ENCODE measurements at regions not wholly inside any gene's neighbourhood (a gene's known extent, or its start where the extent isn't known, plus 50 kb on each side); places are given as distances from the start of the nearest gene placed in this dataset.

DNA sequence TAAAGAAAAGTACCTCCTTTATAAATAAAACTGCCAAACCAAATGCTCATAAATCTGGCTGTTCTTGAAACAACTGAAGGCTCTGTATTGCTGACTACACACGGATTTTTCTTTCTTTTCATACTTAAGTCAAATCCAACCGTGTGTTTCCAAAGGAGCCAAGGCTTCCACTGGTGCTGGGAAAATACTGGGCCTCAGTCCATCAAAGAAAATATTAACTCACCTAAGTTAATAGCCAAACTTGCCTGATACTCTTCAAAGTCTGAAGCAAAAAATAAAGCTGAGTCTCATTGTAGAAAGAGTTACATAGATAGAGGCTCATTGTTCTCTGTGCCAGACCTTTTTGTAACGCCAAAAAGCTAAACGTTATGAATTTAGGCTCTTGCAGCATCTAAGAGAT is 350.4 kb upstream of the CDH9 start:
- Mint-ChIP-seq H3K4me1 (no peaks in the 10 kb centered on the region), H3K36me3 (no peaks in the 10 kb centered on the region), H3K27ac (no peak overlapping the region), H3K27me3 (no peaks in the 10 kb centered on the region), H3K9me3 (peaks cover 4% of the 10 kb centered on the region), H3K4me3 (no peak overlapping the region)
- ATAC-seq (ENCODE audit: low read depth): no peak
- no peak for DNase-seq
- POLR2A ChIA-PET: no interaction called here

DNA sequence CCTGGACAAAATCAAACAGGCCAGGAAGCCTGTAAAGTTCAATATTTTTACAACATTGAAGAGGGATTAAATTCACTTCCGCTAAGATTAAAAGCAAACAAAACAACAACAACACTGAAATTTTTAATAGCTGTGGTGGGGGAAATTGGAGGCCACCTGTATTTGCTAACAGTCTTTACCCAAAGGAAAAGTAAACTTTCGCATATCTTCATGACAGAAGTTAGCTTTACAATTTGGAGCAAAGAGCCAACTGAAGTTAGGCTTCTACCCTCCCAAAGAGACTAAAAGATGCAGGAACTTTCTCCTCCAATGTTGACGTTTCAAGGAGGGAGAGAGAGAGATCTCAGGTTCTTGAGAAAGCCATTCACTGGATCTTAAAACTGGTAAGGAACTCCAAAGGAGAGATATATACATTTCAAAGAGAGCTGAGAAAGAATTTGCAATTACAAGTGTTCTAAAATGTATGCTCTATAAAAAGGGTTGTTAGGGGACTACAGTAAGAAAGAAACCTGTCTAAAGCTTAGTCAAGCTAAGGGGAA is 349.2 kb upstream of the CDH9 start:
- H3K9me3 Mint-ChIP-seq: peaks cover 4% of the 10 kb centered on the region
- H3K4me3 Mint-ChIP-seq: no peak overlapping the region
- H3K27me3 Mint-ChIP-seq: no peaks in the 10 kb centered on the region
- H3K4me1 Mint-ChIP-seq: no peaks in the 10 kb centered on the region
- POLR2A ChIA-PET: no interaction called here
- H3K36me3 Mint-ChIP-seq: no peaks in the 10 kb centered on the region
- H3K27ac Mint-ChIP-seq: no peak overlapping the region
- DNase-seq (no peak), ATAC-seq (ENCODE audit: low read depth) (no peak)

DNA sequence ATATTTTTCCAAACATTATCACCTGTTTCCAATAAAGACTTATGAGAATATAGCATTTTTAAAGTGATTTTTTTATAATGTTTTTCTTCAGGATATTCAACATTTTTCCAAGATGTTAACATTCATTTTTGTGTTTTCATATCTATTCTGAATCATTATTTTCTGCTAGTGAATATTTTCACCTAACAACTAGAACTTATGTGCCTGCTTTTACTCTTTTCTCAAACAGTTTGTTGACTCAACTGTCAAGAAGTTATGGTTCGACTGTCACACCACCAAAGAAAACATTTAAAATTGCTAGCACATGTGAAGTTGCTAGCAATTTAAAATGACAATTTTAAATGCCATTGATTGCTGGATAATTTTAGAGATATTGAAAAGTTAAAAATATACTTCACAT is 343.3 kb upstream of the CDH9 start:
- DNase-seq: no peak
- POLR2A ChIA-PET: no interaction called here
- H3K9me3 Mint-ChIP-seq: peaks cover 6% of the 10 kb centered on the region
- H3K27me3 Mint-ChIP-seq: no peaks in the 10 kb centered on the region
- H3K4me1 Mint-ChIP-seq: no peaks in the 10 kb centered on the region
- H3K36me3 Mint-ChIP-seq: no peaks in the 10 kb centered on the region
- no peak overlapping the region for H3K27ac Mint-ChIP-seq
- no peak for ATAC-seq (ENCODE audit: low read depth)
- no peak overlapping the region for H3K4me3 Mint-ChIP-seq

DNA sequence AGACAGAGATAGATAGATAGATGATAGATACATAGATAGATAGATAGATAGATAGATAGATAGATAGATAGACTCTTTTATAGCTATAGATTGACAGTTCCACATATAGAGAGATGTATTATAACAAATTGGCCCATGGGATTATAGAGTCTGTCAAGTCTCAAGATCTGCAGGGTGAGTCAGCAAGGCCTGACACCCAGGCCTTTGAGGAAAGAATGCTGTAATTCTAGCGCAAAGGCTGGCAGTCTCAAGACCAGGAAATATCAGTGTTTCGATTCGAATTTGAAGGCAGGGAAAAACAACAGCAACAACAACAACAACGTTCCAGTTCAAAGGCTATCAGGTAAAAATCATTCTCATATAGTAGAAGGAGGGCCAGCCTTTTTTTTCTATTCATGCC is 339.2 kb upstream of the CDH9 start:
- ATAC-seq (ENCODE audit: low read depth) (no peak), DNase-seq (no peak)
- no peak overlapping the region for H3K27ac Mint-ChIP-seq
- H3K9me3 Mint-ChIP-seq: peaks cover 9% of the 10 kb centered on the region
- POLR2A ChIA-PET: no interaction called here
- H3K4me1 Mint-ChIP-seq: no peaks in the 10 kb centered on the region
- H3K4me3 Mint-ChIP-seq: no peak overlapping the region
- H3K36me3 Mint-ChIP-seq: no peaks in the 10 kb centered on the region
- H3K27me3 Mint-ChIP-seq: no peaks in the 10 kb centered on the region

DNA sequence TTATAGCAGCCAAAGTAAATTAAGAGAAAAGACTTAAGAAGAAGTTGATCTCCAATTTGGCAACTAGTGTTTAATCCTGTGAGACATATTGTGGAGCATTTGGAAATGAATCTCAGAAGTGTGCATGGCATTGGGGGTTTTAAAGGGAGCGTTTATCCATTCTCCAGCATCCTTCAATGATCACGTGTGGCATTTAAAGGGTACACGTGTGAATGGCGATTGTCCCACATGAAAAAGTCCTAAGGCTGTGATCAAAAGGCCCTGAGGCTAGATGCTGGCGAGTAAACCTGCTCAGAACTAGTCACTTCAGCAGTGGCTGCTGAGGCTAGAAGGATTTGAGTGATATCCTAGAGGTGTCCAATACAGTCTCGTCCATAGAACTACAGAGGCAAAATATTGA is 315.6 kb upstream of the CDH9 start:
- ATAC-seq (ENCODE audit: low read depth): no peak
- H3K4me1 Mint-ChIP-seq: no peaks in the 10 kb centered on the region
- H3K27ac Mint-ChIP-seq: no peak overlapping the region
- no peak for DNase-seq
- H3K4me3 Mint-ChIP-seq: no peak overlapping the region
- no peaks in the 10 kb centered on the region for H3K36me3 Mint-ChIP-seq
- no peaks in the 10 kb centered on the region for H3K27me3 Mint-ChIP-seq
- H3K9me3 Mint-ChIP-seq: peaks cover 5% of the 10 kb centered on the region
- POLR2A ChIA-PET: no interaction called here

DNA sequence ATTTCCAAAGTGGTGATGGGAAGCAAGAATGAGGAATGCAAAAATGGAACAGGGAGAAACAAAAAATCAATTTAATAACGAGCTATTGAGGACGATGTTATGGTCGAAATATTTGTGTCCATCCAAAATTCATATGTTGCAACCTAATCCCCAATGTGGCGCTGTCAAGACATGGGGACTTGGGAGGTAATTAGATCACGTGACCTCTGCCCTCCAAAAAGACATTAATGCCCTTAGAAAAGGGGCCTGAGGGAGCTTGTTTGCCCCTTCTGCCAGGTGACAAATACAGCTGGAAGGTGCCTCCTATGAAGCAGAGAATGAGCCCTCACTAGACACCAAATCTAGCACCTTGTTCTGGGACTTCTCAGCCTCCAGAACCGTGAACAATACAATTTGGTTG is 315.2 kb upstream of the CDH9 start:
- H3K4me3 Mint-ChIP-seq: no peak overlapping the region
- H3K27me3 Mint-ChIP-seq: no peaks in the 10 kb centered on the region
- H3K4me1 Mint-ChIP-seq: no peaks in the 10 kb centered on the region
- no peak for ATAC-seq (ENCODE audit: low read depth)
- H3K9me3 Mint-ChIP-seq: peaks cover 5% of the 10 kb centered on the region
- no peak overlapping the region for H3K27ac Mint-ChIP-seq
- DNase-seq: no peak
- POLR2A ChIA-PET: no interaction called here
- H3K36me3 Mint-ChIP-seq: no peaks in the 10 kb centered on the region

DNA sequence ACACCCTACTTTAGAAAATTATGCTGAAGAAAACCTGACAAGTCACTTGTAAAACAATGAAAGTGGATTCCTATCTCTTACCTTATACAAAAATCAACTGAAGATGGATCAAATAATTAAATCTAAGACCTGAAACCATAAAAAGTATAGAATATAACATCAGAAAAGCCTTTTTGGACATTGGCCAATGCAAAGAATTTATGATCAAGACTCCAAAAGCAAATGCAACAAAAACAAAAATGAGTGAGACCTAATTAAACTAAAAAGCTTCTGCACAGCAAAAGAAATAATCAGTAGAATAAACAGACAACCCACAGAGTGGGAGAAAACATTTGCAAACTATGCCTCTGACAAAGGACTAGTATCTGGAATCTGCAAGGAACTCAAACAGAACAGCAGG is 303.0 kb upstream of the CDH9 start:
- Mint-ChIP-seq H3K9me3 (peaks cover 4% of the 10 kb centered on the region), H3K36me3 (no peaks in the 10 kb centered on the region), H3K27me3 (no peaks in the 10 kb centered on the region), H3K4me3 (no peak overlapping the region), H3K4me1 (no peaks in the 10 kb centered on the region), H3K27ac (no peak overlapping the region)
- DNase-seq: no peak
- ATAC-seq (ENCODE audit: low read depth): no peak
- POLR2A ChIA-PET: no interaction called here

DNA sequence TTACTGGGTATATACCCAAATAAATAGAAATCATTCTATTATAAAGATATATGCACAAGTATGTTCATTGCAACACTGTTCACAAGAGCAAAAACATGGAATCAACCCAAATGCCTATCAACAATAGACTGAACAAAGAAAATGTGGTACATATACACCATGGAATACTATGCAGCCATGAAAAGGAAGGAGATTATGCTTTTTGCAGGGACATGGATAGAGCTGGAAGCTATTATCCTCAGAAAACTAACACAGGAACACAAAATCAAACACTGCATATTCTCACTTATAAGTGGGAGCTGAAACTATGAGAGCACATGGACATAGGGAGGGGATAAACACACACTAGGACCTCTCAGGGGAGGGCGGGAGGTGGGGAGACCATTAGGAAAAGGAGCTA is 298.4 kb upstream of the CDH9 start:
- DNase-seq (no peak), ATAC-seq (ENCODE audit: low read depth) (no peak)
- H3K4me1 Mint-ChIP-seq: no peaks in the 10 kb centered on the region
- no peaks in the 10 kb centered on the region for H3K27me3 Mint-ChIP-seq
- no peak overlapping the region for H3K4me3 Mint-ChIP-seq
- no peaks in the 10 kb centered on the region for H3K36me3 Mint-ChIP-seq
- peaks cover 3% of the 10 kb centered on the region for H3K9me3 Mint-ChIP-seq
- H3K27ac Mint-ChIP-seq: no peak overlapping the region
- POLR2A ChIA-PET: no interaction called here

DNA sequence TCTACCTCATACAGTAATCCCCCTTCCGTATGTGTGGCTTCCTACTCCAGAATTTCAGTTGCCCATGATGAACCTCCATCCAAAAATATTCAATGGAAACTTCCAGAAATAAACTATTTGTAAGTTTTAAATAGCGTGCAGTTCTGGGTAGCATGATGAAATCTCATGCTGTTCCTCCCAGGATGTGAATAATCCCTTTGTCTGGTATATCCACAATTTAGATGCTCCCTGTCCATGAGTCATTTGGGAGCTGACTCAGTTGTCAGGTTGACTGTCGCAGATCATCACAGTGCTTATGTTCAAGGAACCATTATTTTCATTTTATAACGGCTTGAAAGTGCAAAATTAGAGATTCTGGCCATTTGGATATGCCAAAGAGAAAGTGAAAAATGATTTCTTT is 290.1 kb upstream of the CDH9 start:
- Mint-ChIP-seq H3K4me1 (no peaks in the 10 kb centered on the region), H3K36me3 (no peaks in the 10 kb centered on the region), H3K27me3 (no peaks in the 10 kb centered on the region), H3K27ac (no peak overlapping the region), H3K9me3 (peaks cover 6% of the 10 kb centered on the region), H3K4me3 (no peak overlapping the region)
- POLR2A ChIA-PET: no interaction called here
- DNase-seq (no peak), ATAC-seq (ENCODE audit: low read depth) (no peak)

DNA sequence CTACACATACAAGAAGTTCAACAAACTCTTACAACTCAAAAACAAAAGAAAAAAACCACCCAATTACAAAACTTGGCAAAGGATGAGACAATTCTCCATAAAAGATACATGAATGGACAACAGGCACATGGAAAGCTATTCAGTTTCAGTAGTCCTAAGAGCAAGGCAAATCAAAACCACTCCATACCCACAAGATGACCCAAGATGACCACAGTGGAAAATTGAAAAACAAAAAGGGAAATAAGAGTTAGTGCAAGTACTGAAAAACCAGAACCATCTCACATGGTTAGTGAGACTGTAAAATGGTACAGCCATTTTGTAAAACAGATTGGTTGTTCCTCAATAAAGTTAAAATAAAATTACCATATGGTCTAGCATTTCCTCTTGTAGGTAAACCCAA is 287.1 kb upstream of the CDH9 start:
- Mint-ChIP-seq H3K36me3 (no peaks in the 10 kb centered on the region), H3K4me1 (no peaks in the 10 kb centered on the region), H3K27ac (no peak overlapping the region), H3K27me3 (no peaks in the 10 kb centered on the region), H3K4me3 (no peak overlapping the region), H3K9me3 (peaks cover 8% of the 10 kb centered on the region)
- no peak for DNase-seq
- POLR2A ChIA-PET: no interaction called here
- ATAC-seq (ENCODE audit: low read depth): no peak

DNA sequence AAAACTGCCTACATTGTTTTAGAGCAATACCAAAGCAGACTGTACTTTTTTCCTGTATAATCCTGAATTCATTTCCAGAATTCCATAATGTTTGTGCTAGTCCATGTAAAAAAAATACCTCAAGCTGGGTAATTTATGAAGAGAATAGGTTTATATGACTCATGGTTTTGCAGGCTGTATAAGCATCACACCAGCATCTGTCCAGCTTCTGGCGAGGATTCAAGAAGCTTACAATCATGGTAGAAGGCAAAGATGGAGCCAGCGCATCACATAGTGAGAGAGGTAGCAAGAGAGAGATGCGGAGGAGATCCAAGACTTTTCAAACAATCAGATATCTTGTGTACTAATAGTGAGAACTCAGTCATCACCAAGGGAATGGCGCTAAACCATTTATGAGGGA is 280.3 kb upstream of the CDH9 start:
- no peaks in the 10 kb centered on the region for H3K36me3 Mint-ChIP-seq
- H3K4me1 Mint-ChIP-seq: no peaks in the 10 kb centered on the region
- ATAC-seq (ENCODE audit: low read depth): no peak
- no peak overlapping the region for H3K27ac Mint-ChIP-seq
- H3K4me3 Mint-ChIP-seq: no peak overlapping the region
- peaks cover 8% of the 10 kb centered on the region for H3K9me3 Mint-ChIP-seq
- no peaks in the 10 kb centered on the region for H3K27me3 Mint-ChIP-seq
- POLR2A ChIA-PET: no interaction called here
- DNase-seq: no peak

DNA sequence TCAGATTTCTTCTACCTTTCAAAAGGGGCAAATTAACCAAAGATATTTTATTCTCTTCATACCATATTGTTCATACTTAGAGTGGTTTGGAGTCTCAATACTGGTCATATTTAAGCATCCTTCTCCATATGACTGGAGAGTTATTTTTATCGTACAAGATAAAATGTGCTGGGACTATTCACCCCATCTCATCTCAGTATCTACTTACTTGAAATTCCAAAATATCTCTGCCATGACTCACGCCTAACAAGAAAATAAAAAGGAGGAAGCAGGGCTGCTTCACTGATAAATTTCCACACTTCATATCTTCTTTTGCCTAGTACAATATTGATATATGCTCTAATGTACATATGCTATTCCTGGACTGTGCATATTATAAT is 277.9 kb upstream of the CDH9 start:
- no peak for ATAC-seq (ENCODE audit: low read depth)
- H3K27ac Mint-ChIP-seq: no peak overlapping the region
- no peak for DNase-seq
- no peak overlapping the region for H3K4me3 Mint-ChIP-seq
- POLR2A ChIA-PET: no interaction called here
- no peaks in the 10 kb centered on the region for H3K27me3 Mint-ChIP-seq
- no peaks in the 10 kb centered on the region for H3K4me1 Mint-ChIP-seq
- H3K36me3 Mint-ChIP-seq: no peaks in the 10 kb centered on the region
- H3K9me3 Mint-ChIP-seq: peaks cover 8% of the 10 kb centered on the region

DNA sequence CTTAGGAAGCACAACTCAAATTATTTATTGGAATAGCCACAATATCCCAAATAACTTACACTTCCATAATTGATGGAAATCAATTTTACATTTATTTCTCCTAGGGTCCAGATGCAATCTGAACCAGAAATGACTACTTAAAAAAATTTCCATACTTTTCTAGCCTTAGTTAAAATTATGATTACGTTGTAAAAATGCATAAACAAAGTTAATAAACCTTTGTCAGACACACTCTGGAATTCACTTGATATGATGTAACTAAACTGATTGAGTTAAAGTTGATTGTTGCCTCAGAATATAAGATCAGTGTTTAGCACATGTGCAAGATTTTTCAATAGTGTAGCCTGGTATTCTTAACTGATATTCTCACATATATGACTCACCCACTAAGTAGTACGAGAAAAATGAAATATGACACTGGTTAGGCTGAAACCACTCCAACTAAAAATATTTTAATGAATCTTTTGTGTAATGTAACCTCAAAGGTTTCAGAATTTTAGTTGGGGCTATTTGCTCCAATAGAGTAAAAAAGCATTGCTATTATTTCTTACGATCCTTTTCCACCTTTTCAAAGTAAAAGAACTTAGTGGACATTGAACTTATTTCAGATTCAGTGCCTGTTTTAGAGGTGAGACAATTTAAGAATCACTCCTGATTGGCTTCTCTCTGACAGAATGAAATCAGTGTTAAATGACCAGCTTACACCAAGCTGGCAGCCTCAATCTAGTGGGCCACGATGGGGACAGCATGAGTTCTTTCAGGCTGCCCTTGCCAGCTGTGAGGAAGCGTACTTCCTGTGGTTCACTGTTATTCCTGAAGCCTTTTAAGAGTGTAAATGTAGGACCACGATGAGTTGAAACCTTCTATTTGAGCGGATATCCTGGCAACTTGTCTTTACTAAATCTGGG is 277.2 kb upstream of the CDH9 start:
- ATAC-seq (ENCODE audit: low read depth) (no peak), DNase-seq (no peak)
- Mint-ChIP-seq H3K4me1 (no peaks in the 10 kb centered on the region), H3K9me3 (peaks cover 9% of the 10 kb centered on the region), H3K36me3 (no peaks in the 10 kb centered on the region), H3K4me3 (no peak overlapping the region), H3K27ac (no peak overlapping the region), H3K27me3 (no peaks in the 10 kb centered on the region)
- POLR2A ChIA-PET: no interaction called here

DNA sequence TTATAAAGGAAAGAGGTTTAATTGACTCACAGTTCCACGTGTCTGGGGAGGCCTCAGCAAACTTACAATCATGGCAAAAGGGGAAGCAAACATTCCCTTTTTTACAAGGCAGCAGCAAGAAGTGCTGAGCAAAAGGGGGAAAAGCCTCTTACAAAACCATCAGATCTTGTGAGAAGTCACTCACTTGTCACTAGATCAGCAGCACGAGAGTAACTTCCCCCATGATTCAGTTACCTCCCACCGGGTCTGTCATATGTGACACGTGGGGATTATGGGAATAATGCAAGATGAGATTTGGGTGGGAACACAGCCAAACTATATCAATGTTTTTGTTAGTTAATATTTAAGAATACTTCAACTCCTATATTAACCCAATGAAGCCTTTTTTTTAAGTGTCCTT is 275.2 kb upstream of the CDH9 start:
- H3K27me3 Mint-ChIP-seq: no peaks in the 10 kb centered on the region
- ATAC-seq (ENCODE audit: low read depth) (no peak), DNase-seq (no peak)
- no peaks in the 10 kb centered on the region for H3K36me3 Mint-ChIP-seq
- no peak overlapping the region for H3K4me3 Mint-ChIP-seq
- POLR2A ChIA-PET: no interaction called here
- H3K4me1 Mint-ChIP-seq: no peaks in the 10 kb centered on the region
- no peak overlapping the region for H3K27ac Mint-ChIP-seq
- H3K9me3 Mint-ChIP-seq: peaks cover 7% of the 10 kb centered on the region

Measured in activated naive CD8-positive, alpha-beta T cell treated with anti-CD3 and anti-CD28 coated beads, Interleukin-2, amount 10 ng/mL, durations not matched to agents 7 days and 5 days (primary cell).